NCI-H226 (cell line): ENCODE measurements at regions not wholly inside any gene's neighbourhood (a gene's known extent, or its start where the extent isn't known, plus 50 kb on each side); places are given as distances from the start of the nearest gene placed in this dataset.

Source experiments
- DNase-seq: peaks from one replicate; pipeline ENCODE4 v3.0.0-alpha.2; 2015

DNA sequence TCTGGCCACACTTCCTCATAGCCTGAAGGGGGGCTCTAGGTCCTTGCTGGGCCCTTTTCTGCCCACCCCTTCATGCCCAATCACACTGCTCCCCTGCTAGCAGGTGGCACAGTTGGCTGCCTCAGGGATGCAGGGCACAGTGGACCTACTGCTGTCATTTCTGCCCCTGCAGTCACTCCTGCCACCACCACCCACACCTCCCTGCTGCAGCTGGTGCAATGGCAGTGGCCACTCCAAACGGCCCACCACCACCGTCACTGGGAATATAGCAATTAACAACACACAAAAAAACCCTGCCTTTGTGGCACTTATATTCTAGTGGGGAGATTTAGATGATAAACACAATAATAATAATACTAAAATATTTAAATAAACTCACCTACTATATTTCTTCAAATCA lies 162.4 kb upstream of the DUSP10 start:
- DNase-seq = no peak

DNA sequence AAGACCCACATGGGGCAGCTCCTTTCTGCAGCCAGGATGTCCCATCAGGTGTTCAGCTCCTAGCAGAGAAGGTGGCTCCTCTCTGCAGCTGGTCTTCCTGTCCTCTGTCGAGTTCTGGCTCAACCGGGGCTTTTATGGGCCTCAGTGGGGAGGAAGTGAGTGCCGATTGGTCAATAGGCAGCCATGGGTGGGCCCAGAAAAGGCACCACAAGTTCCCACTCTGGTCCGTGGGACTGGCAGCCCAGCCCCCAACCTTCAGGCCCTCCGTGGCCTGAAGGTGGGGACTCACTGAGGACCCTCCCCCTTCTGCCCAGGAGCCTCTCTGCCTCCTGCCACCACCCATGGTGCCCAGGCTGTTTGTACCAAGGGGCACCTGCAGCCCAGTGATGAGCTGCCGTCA lies 161.7 kb upstream of the DUSP10 start:
- no peak for DNase-seq

DNA sequence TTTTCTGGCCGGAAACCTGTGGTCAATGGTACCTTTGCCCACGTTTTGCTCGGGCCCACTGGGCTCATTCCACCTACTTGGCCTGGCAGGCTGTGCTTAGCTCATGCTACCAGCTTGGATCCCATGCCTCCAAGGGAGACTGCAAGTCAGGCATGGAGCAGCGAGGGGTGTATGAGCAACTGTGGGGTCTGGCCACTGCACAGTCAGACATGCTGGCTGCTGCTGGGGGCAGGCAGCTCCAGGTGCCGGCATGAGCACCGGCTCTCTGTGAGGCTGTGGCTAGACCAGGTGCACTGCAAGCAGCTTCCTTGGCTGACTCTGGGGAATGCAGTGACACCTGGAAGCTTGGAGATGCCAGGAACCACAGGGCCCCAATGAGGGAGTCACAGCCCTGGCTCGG lies 161.1 kb upstream of the DUSP10 start:
- no peak for DNase-seq

DNA sequence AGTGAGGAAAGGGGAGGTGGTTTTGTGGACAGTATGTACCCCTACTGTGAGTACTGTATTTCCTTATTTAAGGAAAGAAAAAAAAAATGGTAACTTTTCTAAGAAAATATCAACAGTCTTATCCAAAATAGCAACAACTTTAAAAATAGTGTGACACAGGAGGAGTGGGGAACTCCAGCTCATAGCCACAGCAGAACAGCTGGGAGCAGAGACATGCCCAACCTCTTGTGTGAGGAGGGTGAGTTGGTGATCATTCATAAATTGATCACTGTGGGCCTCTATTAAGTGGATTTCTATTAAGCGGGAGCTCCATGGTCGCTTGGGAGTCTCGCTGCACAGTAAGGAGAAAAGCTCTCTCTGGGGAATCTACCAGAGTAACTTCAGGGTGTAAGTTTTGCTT lies 158.8 kb upstream of the DUSP10 start:
- no peak for DNase-seq

DNA sequence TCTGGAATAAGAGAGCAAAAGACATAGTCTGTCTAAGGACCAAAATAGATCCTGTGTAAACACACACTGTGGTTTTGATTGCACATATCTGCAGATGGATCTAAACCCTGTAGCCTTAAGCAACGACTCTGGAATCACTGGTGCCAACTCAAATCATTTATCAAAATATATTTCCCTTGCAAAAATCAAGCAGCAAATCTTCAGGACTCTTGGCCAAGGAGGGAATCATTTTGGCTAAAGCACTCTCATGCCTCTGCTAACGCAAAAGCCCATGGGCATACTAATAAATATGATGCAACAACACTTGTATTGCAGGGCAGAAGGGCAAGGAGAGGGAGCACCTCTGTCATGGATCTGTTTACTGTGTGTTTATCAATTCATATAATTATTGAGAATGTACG lies 155.4 kb upstream of the DUSP10 start:
- DNase-seq = no peak

DNA sequence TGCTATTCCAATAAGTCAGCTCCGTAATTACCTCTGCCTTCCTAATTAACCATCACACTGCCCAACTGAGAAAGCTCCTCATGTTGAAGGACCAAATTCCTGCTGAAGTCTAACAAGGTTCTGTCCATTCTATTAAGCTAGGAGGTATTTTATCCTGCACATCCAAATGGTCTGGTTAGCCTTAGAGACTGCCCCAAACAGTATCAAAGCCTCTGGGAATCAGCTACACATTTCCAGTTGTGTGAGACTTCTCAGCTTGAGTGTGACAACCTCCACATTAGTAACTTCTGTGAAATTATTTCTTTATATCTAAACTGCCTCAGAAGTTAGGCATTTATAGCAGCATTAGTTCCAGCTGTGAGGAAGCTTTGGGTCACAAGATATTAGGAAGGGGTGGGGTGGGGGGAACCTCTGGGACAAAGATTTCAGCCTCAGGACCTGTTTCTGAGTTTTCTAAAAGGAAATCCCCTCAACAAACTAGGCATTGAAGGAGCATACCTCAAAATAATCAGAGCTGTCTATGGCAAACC lies 150.5 kb upstream of the DUSP10 start:
- DNase-seq = no peak

DNA sequence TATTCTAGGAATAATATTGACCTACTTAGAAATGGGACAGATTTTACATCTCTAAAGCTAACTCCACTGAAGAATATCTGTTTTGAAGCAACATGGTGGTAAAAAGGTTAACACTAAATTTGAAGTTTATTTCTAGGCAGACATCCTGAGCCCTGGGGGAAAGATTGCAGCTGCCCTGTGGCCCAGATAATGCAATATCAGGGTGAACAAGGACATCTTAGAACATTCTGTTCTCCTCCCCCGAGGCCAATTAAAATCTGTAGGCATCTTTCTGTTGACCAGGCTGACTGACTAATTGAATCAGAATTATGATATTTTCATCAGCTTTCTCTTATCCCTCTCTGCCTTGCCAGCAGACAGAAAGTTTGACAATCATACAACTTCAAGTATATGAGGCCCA lies 149.8 kb upstream of the DUSP10 start:
- no peak for DNase-seq

DNA sequence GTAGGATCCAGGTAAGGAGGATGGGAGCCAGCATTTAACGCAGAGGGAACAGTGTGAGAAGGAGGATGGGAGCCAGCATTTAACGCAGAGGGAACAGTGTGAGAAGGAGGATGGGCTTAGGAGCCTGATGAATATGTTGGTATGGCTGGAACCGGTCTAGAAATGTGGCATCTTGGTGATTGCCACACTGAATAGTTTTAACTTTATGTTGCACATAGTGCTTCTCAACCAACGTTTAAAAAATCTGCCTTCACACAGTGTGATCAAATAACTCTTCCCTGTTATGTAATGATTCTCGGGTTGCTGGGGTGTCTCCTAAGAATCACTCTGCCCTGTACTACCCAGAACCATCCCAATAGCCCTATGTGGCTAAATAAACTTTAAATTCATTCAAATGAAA lies 146.9 kb upstream of the DUSP10 start:
- no peak for DNase-seq

DNA sequence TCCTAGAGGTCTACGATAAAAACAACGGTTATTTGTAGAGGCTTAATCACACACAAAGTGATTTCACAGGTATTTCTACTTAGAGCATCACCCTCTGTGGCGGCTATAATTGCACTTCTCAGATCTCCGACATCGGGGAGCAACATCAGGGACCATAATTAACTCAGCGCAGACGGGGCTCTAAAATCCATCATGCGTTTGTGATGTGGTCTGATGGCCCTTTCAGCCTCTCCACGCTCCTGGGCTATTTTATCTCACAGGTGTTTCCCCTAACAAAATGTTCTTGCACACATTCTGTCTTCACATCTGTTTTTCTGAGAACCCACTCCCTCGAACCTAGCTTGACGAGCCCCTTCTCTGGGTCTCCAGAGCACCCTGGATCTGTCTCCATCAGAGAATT lies 146.3 kb upstream of the DUSP10 start:
- no peak for DNase-seq

DNA sequence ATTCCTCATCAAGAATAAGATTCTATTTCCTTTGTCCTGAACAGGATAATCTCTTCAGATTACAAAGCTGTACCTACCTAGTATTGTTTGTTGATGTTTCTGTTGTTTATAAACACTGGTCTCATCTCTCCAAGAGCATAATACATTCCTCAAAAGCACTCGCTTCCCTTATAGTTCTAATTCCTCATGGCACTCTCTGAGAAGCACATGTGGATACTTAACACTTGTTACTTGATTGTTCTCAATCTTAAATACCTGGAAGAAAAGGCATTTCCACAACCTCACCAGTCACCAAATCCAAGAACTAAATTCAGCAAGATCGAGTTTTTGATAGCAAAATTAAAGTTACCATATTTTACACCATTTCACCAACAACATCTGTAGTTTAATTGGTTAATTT lies 145.9 kb upstream of the DUSP10 start:
- DNase-seq = no peak

DNA sequence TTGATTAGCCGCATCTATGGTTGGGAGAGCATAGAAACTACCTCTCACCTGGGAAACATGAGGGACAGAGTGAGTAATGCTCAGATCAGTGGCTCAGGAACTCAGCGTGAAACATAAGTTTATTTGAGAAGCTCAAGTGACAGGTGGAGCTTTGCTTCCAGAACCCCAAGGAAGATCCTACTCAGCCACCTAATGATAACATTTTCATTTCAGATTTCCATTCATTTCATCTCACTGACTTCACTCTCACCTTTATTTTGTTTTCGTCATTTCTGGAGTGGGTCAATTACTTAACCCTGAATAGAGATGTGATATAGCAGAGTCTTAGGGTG lies 145.5 kb upstream of the DUSP10 start:
- no peak for DNase-seq

DNA sequence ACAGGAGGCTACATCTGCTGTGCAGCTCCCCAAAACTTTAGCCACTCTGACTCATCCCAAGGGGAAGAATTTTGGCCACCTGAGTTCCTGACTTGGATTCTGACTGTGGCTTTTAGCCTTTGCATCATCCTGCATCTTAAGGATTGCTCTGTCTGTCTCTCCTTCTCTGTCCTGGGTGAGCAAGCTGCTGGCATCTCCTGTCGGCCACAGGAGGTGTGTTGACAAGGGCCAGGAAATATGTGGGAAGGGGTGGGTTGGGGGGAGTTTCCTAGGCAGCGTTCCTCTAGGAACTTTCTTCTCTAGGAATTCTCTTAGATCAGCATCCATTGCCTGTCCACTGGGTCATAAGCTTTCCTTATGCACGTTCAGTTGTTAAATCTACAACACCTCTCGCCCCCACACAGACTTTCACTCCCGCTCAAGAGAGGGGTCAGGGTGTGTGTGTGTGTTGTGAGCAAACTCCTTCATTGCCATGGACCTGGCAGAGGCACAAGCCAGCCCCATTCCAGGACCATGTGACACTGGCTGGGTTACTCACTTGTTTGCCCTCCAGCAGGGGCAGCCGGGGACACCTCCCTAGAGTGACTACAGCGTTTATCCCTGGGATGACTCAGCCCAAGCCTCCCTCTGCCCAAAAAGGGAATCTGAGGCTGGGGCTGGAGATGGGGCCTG lies 145.0 kb upstream of the DUSP10 start:
- DNase-seq = peak; percentile 1

DNA sequence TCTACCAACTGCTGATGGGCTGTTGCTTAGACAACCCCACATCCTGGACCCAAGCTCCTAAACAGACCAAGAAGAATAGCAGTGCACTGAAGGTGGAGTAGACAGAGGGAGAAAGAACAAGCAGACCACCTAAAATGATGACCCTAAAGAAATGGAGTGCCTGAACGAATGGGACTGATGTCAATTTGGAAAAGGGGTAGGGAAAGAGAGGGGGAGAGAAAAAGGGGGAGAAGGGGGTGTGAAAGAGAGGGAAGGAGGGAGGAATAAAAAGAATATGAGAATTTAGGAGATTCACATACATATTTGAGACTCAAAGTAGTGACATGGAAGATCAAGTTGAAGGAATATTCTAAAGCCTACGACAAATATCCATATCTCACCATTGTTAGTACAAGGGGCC lies 144.4 kb upstream of the DUSP10 start:
- DNase-seq = no peak

DNA sequence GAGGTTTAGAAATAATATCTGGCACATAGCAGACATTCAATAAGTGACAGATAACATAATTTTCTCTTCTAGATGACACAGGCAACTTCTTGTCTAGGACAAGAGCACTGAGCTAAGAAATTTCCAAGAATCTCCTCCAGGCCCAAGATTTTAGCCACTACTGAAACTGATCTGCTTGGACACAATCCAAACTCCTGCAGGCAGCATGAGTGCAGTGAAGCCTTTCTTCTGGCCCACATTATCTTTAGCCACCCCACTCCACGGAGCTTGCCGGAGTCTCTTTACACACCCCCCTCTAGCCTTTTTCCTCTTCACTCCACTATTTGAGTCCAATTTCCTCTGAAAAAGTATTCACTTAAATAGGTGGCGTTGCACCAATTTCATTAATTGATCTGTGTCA lies 142.9 kb upstream of the DUSP10 start:
- DNase-seq = no peak

DNA sequence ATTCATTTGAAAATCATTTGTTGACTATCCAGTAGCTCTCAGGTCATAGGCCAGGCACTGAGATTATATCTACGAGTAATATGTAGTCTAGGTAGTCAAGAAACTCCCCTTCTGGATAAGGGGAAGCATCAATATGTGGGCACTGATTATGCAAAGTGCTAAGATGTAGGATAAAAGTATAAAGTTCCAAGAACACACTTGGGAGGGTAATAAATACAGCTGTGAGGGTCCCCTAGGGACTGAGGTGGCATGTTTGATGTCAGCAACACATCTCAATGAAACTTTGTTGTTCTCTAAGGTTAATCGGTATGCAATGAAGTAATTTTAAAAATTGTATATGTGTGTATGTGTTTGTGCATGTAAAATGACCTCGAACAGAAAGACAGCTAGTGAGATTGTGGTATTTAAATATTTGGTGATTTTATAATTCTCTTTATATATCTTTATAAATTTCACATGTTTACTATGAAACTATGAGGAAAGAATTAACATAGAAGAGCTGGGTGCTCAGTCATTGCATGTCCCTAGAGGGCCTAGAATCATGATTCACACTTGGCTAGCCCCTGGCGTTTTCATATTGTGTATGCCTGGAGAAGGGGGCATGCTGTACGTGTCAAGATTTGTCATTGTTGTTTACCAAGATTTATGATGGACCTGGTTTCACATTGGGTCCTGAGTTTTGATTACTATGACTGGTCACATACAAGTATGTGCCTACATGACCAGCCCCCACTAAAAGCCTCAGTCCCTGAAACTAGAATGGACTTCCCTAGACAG lies 140.1 kb upstream of the DUSP10 start:
- no peak for DNase-seq

DNA sequence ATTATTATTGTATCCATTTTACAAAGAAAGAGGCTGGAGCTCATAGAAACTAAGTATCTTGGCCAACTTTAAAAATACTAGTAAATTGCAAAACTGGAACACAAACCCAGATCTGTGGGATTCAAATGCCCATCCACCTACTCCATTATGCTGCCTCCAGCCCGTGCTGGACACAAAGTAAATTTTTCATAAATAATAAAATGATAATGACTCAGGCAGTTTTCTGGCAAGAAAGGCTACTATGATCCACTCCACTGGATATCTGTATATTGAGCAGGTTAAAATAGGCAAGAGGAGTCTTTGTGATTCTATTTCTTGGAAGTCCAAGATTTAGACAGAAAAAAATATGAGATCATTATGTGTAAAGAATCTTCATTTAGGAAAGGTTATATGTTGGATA lies 138.3 kb upstream of the DUSP10 start:
- DNase-seq = no peak

DNA sequence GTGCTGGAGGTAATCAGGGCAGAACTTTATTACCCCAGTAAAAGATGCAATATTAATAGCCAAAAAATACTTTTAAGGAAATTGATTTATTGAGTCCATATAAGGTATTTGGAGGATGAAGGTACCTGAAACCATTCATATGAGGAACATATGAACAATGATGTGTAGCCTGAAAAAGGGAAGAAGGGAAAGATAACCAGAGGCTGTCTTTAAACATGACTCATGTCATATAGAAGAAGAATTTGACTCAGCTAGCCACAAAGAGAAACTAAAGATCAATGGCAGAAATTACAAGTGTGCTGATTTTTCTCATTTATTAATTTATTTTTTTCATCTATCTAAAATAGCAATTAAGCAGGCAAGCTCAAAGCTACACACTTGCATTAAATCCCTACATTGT lies 136.2 kb upstream of the DUSP10 start:
- no peak for DNase-seq

DNA sequence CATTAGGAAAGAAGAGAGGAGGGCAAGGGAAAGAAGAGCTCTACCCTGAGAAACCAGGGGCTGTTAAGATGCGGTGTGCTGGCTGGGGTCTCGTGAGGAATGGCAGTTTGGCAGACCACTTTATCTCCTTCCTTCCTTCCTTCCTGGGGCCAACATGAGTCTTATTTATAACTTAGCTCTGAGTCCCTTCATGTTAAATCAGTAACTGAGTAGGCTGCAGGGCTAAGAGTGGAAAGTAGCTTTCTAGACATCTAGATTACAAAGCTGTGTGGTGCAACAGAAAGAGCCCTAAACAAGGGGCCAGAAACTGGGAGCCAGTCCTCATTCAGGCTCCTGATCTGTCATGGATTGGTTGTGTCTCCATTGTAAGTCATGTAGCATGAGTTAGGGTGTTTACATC lies 135.4 kb upstream of the DUSP10 start:
- DNase-seq = no peak

DNA sequence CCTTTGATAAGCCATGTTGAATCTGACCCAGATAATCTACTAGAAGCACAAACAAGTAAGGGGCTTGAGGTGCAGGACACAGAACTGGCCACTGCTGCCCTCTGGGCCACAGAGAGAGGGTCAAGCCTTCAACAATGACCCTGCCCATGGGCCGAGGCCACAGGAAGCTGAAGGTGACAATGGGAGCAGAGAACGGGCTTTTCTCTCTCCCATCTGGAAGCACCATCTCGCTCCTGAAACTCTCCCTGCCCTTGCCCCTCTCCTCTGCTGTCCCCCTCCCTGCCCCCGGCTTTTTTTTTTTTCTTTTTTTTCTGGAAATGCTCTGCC lies 133.1 kb upstream of the DUSP10 start:
- no peak for DNase-seq

DNA sequence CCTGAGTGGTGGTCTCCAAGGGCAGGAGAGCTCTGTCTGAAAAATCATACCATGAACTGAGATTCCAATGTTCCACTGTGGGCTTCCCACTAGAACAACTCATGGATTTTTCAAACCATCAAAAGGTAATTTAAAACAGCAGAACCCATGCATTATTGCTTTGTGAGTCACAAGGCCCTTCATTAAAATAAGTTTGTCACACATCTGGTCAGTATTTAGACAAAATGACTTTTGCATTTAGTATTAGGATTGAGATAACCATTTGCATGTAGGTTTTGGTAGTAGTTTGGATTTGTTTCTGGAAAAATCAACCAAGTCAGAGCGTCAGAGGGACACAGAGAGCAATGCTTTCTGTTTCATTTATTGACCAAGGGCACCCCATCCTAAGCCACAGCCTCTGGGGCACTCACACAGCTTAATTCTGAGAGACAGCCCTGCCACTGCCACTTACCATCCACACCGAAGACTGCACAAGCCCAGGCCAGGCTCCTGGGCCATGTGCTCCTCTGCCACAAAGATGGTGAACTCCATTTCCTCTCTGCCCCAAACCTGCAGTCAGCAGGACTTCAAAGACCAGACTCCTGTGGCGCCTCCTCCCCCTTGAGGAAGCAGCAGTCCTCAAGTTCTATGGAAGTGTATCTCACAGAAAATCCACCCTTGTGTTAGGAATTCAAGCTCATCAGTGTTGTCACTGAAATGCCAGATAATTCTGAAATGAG lies 132.6 kb upstream of the DUSP10 start:
- no peak for DNase-seq

DNA sequence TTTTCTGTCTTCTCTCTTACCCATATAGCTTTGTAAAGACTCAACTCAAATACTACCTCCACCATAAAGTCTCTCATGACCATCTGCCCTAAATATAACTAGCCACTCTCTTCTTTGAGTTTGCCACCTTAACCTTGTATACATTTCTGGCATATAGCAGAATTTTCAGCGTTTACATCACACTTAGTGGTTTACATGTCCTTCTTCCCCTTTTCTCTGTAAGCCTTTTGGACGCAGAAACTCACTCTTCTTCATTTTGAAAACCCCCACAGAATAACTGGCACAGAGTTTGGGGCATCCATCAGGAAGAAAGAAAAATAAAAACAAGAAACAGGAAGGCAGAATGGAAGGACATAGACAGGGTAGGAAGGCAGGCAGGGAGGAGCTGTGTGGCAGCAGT lies 131.8 kb upstream of the DUSP10 start:
- DNase-seq = no peak

DNA sequence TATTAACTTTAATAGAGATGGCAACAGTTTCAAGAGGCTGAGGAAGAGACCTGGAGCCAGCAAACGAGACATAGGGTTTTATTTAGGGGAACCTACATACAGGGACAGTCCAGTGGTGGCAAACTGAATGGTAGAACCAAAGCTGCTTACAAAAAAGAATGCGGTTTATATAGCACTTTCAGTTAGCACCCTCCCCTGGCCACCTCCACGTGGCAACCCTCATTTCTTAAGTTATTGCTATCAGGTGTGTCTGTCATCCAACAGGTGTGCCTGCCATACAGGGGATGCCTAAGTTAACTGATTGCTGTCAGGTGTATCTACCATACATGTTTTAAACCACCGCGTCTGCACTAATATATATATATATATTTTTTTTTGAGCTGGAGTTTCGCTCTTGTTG lies 129.2 kb upstream of the DUSP10 start:
- DNase-seq = no peak

DNA sequence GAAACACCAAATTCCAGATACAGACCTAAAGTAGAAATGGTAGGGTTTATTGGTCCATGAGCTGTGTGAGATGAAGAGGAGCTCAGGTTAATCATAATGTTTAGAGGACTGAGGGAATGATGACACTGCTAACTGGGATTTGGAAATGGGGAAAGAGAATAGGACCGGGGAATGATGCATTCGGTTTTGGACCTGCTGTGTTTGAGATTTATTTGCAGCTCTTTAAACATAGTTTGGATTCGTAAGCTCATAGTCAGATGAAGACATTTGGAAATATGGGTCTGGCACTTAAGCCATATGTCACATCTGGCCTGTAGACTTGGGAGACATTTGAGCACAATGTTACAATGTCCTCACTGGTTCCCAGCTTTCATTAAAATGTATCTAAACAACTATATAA lies 127.9 kb upstream of the DUSP10 start:
- no peak for DNase-seq

DNA sequence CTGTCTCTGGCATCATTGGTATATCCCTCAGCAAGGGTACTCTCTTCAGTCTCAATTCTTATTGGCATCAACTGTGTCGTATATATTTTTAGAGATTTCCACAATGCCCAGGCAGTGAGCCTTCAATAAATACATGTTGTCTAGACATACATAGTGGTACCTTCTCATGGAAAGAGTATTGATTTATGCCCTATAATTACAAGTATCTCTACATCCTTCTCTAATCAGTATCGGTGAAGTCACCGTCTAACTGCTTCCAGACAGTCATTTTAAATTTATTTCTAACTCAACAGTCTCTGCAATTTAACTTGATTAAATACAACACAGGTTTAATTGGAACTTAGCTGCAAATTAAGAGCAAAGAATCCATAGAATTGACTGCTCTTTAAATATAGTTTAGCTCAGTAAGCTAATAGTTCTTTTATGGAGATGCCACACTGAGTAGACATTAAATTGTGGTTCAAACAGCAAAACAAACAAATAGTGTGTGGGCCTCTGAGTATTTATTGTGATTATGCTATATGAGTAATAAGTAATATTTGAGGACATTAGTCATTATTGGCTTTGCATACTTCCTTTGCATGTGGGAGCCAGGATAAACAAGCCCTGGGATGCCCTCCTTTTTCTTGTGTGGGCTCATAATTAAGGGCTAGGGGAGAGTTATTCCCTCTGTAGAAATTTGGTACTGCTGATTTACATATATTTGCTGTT lies 126.9 kb upstream of the DUSP10 start:
- DNase-seq = no peak
